SU-DHL-6 (cell line): ENCODE measurements at regions not wholly inside any gene's neighbourhood (a gene's known extent, or its start where the extent isn't known, plus 50 kb on each side); places are given as distances from the start of the nearest gene placed in this dataset.

Experiments used
- EZH2phosphoT487 ChIP-seq: fragments of 200-600 bp; sonication (generic), shearing (Covaris generic); conservative IDR thresholded peaks from 2 replicates; pipeline ENCODE4 v1.6.1; 2018; ENCODE audit warnings: mild to moderate bottlenecking, antibody characterized with exemption, low read length, moderate library complexity, mixed read lengths
- TF ChIP-seq, protein P1 (sequence below): fragments of 200-600 bp; sonication (generic); IDR thresholded peaks from one replicate; pipeline ENCODE4 v1.5.1; 2017; ENCODE audit warnings: antibody characterized with exemption, mild to moderate bottlenecking, low read length, moderate library complexity; ENCODE audit not compliant: insufficient read depth, poor library complexity, severe bottlenecking

DNA sequence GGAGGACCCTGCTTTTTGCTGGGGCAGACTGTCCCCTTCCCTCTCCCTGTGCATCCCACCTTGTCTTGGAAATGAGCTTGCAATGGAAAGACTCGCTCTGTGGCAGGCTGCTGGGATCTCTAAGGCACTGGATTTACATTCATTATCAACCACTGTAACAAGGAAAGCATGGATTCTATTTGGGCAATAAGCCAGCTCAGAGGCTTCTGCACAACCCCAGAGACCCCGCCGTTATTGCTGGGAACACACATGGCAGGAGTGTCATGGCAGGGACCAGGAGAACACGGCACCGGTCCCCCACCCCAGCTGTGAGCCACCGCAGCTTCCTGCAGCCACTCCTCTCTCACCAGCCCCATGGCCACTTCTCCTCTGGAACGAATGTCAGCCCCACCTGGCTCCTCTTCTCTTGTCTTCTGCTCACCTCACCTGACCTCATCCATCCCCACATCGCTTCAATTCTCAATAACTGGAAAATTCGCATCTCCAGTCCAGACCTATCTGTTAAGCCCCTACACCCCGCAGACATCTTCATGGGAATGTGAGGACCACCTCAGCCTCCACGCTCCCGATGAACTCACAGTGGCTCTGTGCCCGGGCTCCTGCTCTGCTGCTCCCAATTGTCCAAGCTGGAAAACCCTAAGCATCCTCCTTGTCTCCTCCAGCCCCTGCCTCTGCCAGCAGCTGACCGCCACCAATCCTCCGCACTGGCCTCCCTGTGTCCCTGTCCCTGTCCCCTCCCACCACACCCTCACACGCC lies 181.5 kb downstream of the USP12 start:
- TF ChIP-seq, protein P1, sequence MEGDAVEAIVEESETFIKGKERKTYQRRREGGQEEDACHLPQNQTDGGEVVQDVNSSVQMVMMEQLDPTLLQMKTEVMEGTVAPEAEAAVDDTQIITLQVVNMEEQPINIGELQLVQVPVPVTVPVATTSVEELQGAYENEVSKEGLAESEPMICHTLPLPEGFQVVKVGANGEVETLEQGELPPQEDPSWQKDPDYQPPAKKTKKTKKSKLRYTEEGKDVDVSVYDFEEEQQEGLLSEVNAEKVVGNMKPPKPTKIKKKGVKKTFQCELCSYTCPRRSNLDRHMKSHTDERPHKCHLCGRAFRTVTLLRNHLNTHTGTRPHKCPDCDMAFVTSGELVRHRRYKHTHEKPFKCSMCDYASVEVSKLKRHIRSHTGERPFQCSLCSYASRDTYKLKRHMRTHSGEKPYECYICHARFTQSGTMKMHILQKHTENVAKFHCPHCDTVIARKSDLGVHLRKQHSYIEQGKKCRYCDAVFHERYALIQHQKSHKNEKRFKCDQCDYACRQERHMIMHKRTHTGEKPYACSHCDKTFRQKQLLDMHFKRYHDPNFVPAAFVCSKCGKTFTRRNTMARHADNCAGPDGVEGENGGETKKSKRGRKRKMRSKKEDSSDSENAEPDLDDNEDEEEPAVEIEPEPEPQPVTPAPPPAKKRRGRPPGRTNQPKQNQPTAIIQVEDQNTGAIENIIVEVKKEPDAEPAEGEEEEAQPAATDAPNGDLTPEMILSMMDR = no peak
- TF ChIP-seq EZH2phosphoT487 = no peak
